Prostate gland (tissue), 2 donors: ENCODE measurements at regions not wholly inside any gene's neighbourhood (a gene's known extent, or its start where the extent isn't known, plus 50 kb on each side); places are given as distances from the start of the nearest gene placed in this dataset.

ENCODE experiments used
- POLR2A ChIP-seq: fragments of 450-650 bp; IDR thresholded peaks from one replicate; pipeline ENCODE4 v1.6.1; 2016; ENCODE audit warnings: antibody characterized with exemption, mild to moderate bottlenecking
- TF ChIP-seq, protein P1 (sequence below), 4 experiments: fragments of 200-600 bp in 2 of 4; fragments of 450-650 bp in 2 of 4; sonication (generic) in 2 of 4; IDR thresholded peaks; 1 replicate in 3 of 4; 2 replicates in 1 of 4; pipeline ENCODE4 v1.5.1; 2016 to 2019; ENCODE audit warnings: antibody characterized with exemption in 4 of 4, mild to moderate bottlenecking in 2 of 4, moderate library complexity in 2 of 4

DNA sequence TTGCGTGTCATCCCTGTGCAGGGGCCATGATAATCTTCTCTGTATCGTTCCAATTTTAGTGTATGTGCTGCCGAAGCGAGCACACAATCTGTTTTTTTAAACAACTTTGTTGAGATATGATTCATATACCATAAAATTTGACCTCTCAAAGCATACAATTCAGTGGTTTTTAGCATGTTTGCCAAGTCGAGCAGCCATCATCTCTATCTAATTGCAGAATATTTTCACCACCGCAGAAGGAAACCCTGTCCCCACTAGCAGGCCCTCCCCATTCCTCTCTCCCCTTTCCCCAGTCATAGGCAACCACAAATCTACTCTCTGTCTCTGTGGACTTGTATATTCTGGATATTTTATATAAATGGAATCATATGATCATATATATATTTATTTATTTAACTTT, 78.7 kb upstream of the TINAGL1 start:
- TF ChIP-seq POLR2A: no peak
- TF ChIP-seq, protein P1, sequence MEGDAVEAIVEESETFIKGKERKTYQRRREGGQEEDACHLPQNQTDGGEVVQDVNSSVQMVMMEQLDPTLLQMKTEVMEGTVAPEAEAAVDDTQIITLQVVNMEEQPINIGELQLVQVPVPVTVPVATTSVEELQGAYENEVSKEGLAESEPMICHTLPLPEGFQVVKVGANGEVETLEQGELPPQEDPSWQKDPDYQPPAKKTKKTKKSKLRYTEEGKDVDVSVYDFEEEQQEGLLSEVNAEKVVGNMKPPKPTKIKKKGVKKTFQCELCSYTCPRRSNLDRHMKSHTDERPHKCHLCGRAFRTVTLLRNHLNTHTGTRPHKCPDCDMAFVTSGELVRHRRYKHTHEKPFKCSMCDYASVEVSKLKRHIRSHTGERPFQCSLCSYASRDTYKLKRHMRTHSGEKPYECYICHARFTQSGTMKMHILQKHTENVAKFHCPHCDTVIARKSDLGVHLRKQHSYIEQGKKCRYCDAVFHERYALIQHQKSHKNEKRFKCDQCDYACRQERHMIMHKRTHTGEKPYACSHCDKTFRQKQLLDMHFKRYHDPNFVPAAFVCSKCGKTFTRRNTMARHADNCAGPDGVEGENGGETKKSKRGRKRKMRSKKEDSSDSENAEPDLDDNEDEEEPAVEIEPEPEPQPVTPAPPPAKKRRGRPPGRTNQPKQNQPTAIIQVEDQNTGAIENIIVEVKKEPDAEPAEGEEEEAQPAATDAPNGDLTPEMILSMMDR (IDR thresholded peaks at IDR 0.05): no peak
